ENCODE measurements at regions not wholly inside any gene's neighbourhood (a gene's known extent, or its start where the extent isn't known, plus 50 kb on each side); places are given as distances from the start of the nearest gene placed in this dataset.

- no peak for DNase-seq (ENCODE audit: low spot score)
- no peak for TF ChIP-seq CTCF (IDR thresholded peaks at IDR 0.05)
- no peak overlapping the region for H3K4me3 ChIP-seq
- H3K27ac ChIP-seq, result peak overlapping the region; percentile 7 to 37
These were observed 185.9 kb upstream of the ATP1B1 start for GRCh38 chr1:168920456-168921094.

GRCh38 chr1:168921629-168922028, 184.9 kb upstream of the ATP1B1 start:
- no peak for TF ChIP-seq CTCF (IDR thresholded peaks at IDR 0.05)

GRCh38 chr1:168923521-168924136, 182.9 kb upstream of the ATP1B1 start:
- TF ChIP-seq CTCF (IDR thresholded peaks at IDR 0.05), result no peak
- H3K4me3 ChIP-seq, result no peak overlapping the region
- no peak overlapping the region for H3K27ac ChIP-seq
- DNase-seq (ENCODE audit: low spot score), result no peak

More at GRCh38 chr1:168921629-168922028, 184.9 kb upstream of the ATP1B1 start:
- no peak overlapping the region for H3K4me3 ChIP-seq
- no peak overlapping the region for H3K27ac ChIP-seq
- no peak for DNase-seq (ENCODE audit: low spot score)

- no peak for DNase-seq (ENCODE audit: low spot score)
- Histone ChIP-seq H3K4me3 (no peak overlapping the region), H3K27ac (no peak overlapping the region)
- TF ChIP-seq CTCF (IDR thresholded peaks at IDR 0.05), result no peak
These were observed 181.5 kb upstream of the ATP1B1 start for GRCh38 chr1:168924976-168925375.

- no peak for DNase-seq (ENCODE audit: low spot score)
- Histone ChIP-seq H3K27ac (no peak overlapping the region), H3K4me3 (no peak overlapping the region)
- no peak for TF ChIP-seq CTCF (IDR thresholded peaks at IDR 0.05)
These were observed 180.3 kb upstream of the ATP1B1 start for GRCh38 chr1:168926236-168926635.

- TF ChIP-seq CTCF (IDR thresholded peaks at IDR 0.05), result no peak
- Histone ChIP-seq H3K27ac (no peak overlapping the region), H3K4me3 (no peak overlapping the region)
- DNase-seq (ENCODE audit: low spot score), result no peak
These were observed 174.0 kb upstream of the ATP1B1 start for GRCh38 chr1:168932539-168932938.

All from coronary artery (tissue), 2 donors.